ENCODE measurements at regions not wholly inside any gene's neighbourhood (a gene's known extent, or its start where the extent isn't known, plus 50 kb on each side); places are given as distances from the start of the nearest gene placed in this dataset.
"Not testable (repeated sequence)": the region's sequence is repeated elsewhere in the genome, so short reads cannot be mapped to it uniquely, and the experiment has no call there.

DNA sequence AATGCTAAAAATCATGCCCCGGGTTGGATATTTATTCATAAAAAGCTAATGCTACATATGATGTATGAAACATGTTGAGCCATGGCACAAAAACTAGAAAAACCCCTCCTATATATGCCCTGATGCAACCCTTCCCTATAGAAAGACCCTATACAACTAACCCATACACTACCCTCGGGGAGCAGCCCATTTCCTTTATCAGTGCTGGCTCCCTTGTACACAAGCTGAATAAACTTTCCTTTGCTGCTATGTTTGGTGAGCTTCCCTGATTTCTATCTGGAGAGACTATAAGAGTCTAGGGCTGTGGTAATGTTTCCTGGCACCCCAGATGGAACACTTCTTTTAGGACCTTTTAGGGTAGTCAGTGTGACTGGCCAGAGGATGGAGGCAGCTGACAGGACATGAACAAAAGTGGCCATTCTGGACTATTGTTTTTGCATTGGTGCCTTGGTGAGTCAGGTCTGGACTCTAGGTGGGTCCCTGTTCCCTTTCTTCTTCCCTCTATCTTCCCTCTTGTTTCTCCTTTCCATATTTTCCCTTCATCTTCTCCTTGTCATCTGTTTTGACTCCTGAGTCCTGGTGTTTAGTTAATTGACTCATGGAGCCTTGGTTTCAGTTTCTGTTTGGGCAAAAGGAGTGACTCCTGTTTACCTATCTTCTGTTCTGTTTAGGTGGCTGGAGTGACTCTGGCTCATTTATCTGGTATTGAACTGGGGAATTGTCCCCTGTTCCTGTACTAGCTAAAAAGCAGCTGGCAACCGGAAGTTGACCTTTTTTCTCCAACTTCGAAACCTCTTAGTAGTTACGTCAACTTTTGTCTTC lies 1321.8 kb upstream of the PCDH9 start:
- no peak for DNase-seq
- Histone ChIP-seq H3F3A (ENCODE audit: insufficient read depth) (no peaks in the 10 kb centered on the region), H3K4me1 (ENCODE audit: insufficient read depth) (no peaks in the 10 kb centered on the region), H3K36me3 (ENCODE audit: low read depth) (no peaks in the 10 kb centered on the region), H3K9me2 (ENCODE audit: insufficient read depth) (no peaks in the 10 kb centered on the region), H3K27me3 (replicated peaks; ENCODE audit: insufficient read depth) (no peaks in the 10 kb centered on the region), H3K4me3 (no peak overlapping the region), H2AFZ (no peak overlapping the region), H3K9ac (no peak overlapping the region), H4K20me1 (ENCODE audit: insufficient read depth) (no peaks in the 10 kb centered on the region), H3K9me3 (ENCODE audit: low read depth) (no peaks in the 10 kb centered on the region), H3K27ac (no peak overlapping the region), H3K79me2 (ENCODE audit: insufficient read depth) (no peaks in the 10 kb centered on the region), H3K4me2 (ENCODE audit: unreplicated experiment) (no peak overlapping the region)
- WGBS, 2 experiments (ENCODE audit: low coverage in 1 of 2, low lambda C conversion rate in 2 of 2, missing lambda C conversion rate in 2 of 2), result 25 to 30% methylated on average over 5 of the region's 5 CpGs
- in situ Hi-C loops (cut with MboI), result no loop called here
- TF ChIP-seq EZH2 (IDR thresholded peaks at IDR 0.05; ENCODE audit: insufficient read depth, poor library complexity, severe bottlenecking), result no peak
- no peak for TF ChIP-seq EZH2phosphoT487 (IDR thresholded peaks at IDR 0.05; ENCODE audit: insufficient read depth, low read depth)

DNA sequence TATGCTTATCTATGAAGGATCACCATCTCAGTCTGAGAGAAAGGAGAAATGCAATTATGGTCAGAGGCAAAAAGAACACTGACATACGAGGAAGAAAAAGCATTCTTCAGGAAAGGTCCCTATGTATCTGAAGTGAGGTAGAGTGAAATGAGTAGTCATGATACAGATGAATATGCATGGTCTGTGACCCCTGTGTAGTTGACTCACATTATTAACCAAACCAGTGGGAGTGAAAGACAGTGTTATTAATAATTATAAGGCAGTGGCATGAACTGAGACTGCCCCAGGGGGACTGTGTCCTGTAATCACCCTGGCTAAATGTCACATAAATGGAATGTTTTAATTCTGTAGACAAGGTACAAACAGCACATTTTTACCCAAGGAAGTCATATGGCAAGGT lies 1320.2 kb upstream of the PCDH9 start:
- in situ Hi-C loops (cut with MboI), result no loop called here
- Histone ChIP-seq H3K9ac (no peak overlapping the region), H3F3A (ENCODE audit: insufficient read depth) (no peaks in the 10 kb centered on the region), H3K9me2 (ENCODE audit: insufficient read depth) (no peaks in the 10 kb centered on the region), H3K27ac (no peak overlapping the region), H3K27me3 (replicated peaks; ENCODE audit: insufficient read depth) (no peaks in the 10 kb centered on the region), H3K4me3 (no peak overlapping the region), H3K79me2 (ENCODE audit: insufficient read depth) (no peaks in the 10 kb centered on the region), H4K20me1 (ENCODE audit: insufficient read depth) (no peaks in the 10 kb centered on the region), H3K9me3 (ENCODE audit: low read depth) (no peaks in the 10 kb centered on the region), H3K4me2 (ENCODE audit: unreplicated experiment) (no peak overlapping the region), H2AFZ (no peak overlapping the region), H3K36me3 (ENCODE audit: low read depth) (no peaks in the 10 kb centered on the region), H3K4me1 (ENCODE audit: insufficient read depth) (no peaks in the 10 kb centered on the region)
- TF ChIP-seq EZH2phosphoT487 (IDR thresholded peaks at IDR 0.05; ENCODE audit: insufficient read depth, low read depth) (no peak), EZH2 (IDR thresholded peaks at IDR 0.05; ENCODE audit: insufficient read depth, poor library complexity, severe bottlenecking) (no peak)
- DNase-seq, result no peak
- 0 to 3% methylated on average over 1 of the region's 1 CpG for WGBS, 2 experiments (ENCODE audit: low coverage in 1 of 2, low lambda C conversion rate in 2 of 2, missing lambda C conversion rate in 2 of 2)

DNA sequence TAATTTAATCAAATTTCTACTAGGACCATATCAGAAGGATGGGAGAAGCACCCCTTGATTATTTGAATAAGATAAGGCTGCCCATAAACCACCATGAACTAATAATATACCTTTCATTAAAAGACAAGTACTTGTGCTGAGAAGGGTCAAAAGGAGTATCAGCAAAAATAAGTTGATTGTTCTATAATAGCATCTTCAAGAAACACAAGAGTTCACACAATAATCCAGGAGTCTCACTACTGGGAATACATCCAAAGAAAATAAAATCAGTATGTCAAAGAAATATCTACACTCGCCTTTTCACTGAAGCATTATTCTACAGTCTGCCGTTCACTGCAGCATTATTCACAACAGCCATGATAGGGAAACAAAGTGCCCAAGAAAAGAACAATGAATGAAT lies 1310.1 kb upstream of the PCDH9 start:
- H3K4me3 ChIP-seq, result no peak overlapping the region
- H3K9me3 ChIP-seq (ENCODE audit: low read depth), result no peaks in the 10 kb centered on the region
- no peaks in the 10 kb centered on the region for H3K27me3 ChIP-seq (replicated peaks; ENCODE audit: insufficient read depth)
- no peaks in the 10 kb centered on the region for H3F3A ChIP-seq (ENCODE audit: insufficient read depth)
- no peaks in the 10 kb centered on the region for H3K9me2 ChIP-seq (ENCODE audit: insufficient read depth)
- H3K27ac ChIP-seq, result no peak overlapping the region
- H3K4me1 ChIP-seq (ENCODE audit: insufficient read depth), result no peaks in the 10 kb centered on the region
- no peak for DNase-seq
- H2AFZ ChIP-seq, result no peak overlapping the region
- H3K9ac ChIP-seq, result no peak overlapping the region
- no peaks in the 10 kb centered on the region for H3K36me3 ChIP-seq (ENCODE audit: low read depth)
- no peak overlapping the region for H3K4me2 ChIP-seq (ENCODE audit: unreplicated experiment)
- H4K20me1 ChIP-seq (ENCODE audit: insufficient read depth), result no peaks in the 10 kb centered on the region
- 24 to 27% methylated on average over 2 of the region's 2 CpGs for WGBS, 2 experiments (ENCODE audit: low coverage in 1 of 2, low lambda C conversion rate in 2 of 2, missing lambda C conversion rate in 2 of 2)
- in situ Hi-C loops (cut with MboI), result no loop called here
- no peaks in the 10 kb centered on the region for H3K79me2 ChIP-seq (ENCODE audit: insufficient read depth)
- TF ChIP-seq EZH2phosphoT487 (IDR thresholded peaks at IDR 0.05; ENCODE audit: insufficient read depth, low read depth) (no peak), EZH2 (IDR thresholded peaks at IDR 0.05; ENCODE audit: insufficient read depth, poor library complexity, severe bottlenecking) (no peak)

- H4K20me1 ChIP-seq (ENCODE audit: insufficient read depth), result no peaks in the 10 kb centered on the region
- no peaks in the 10 kb centered on the region for H3F3A ChIP-seq (ENCODE audit: insufficient read depth)
- H3K27me3 ChIP-seq (replicated peaks; ENCODE audit: insufficient read depth), result no peaks in the 10 kb centered on the region
- no peaks in the 10 kb centered on the region for H3K4me1 ChIP-seq (ENCODE audit: insufficient read depth)
- H3K27ac ChIP-seq, result no peak overlapping the region
- peaks cover 3% of the 10 kb centered on the region for H3K9me3 ChIP-seq (ENCODE audit: low read depth)
- H3K79me2 ChIP-seq (ENCODE audit: insufficient read depth), result no peaks in the 10 kb centered on the region
- no peak overlapping the region for H3K9ac ChIP-seq
- in situ Hi-C loops (cut with MboI), result no loop called here
- no peak for DNase-seq
- 28 to 35% methylated on average over 1 of the region's 1 CpG for WGBS, 2 experiments (ENCODE audit: low coverage in 1 of 2, low lambda C conversion rate in 2 of 2, missing lambda C conversion rate in 2 of 2)
- TF ChIP-seq EZH2 (IDR thresholded peaks at IDR 0.05; ENCODE audit: insufficient read depth, poor library complexity, severe bottlenecking), result no peak
- no peaks in the 10 kb centered on the region for H3K36me3 ChIP-seq (ENCODE audit: low read depth)
- H2AFZ ChIP-seq, result no peak overlapping the region
- no peak overlapping the region for H3K4me2 ChIP-seq (ENCODE audit: unreplicated experiment)
- no peaks in the 10 kb centered on the region; the same call in 1 of the 2 replicates for H3K9me2 ChIP-seq (ENCODE audit: insufficient read depth)
- no peak overlapping the region for H3K4me3 ChIP-seq
Observed at GRCh38 chr13:68535329-68535728, 1305.2 kb upstream of the PCDH9 start.

- H3K9me2 ChIP-seq (ENCODE audit: insufficient read depth); H2AFZ ChIP-seq; in situ Hi-C loops (cut with MboI); H4K20me1 ChIP-seq (ENCODE audit: insufficient read depth); H3K36me3 ChIP-seq (ENCODE audit: low read depth); H3K27me3 ChIP-seq (replicated peaks; ENCODE audit: insufficient read depth); H3K9ac ChIP-seq; H3K4me2 ChIP-seq (ENCODE audit: unreplicated experiment); H3K9me3 ChIP-seq (ENCODE audit: low read depth); H3K27ac ChIP-seq; H3K4me1 ChIP-seq (ENCODE audit: insufficient read depth); H3F3A ChIP-seq (ENCODE audit: insufficient read depth); H3K4me3 ChIP-seq; DNase-seq; H3K79me2 ChIP-seq (ENCODE audit: insufficient read depth): not testable (repeated sequence)
- WGBS, 2 experiments (ENCODE audit: low coverage in 1 of 2, low lambda C conversion rate in 2 of 2, missing lambda C conversion rate in 2 of 2), result 6 to 8% methylated on average over 1 of the region's 1 CpG
Observed at GRCh38 chr13:68527167-68527566, 1297.0 kb upstream of the PCDH9 start.

All from GM23248 (cell line).